ENCODE measurements at regions not wholly inside any gene's neighbourhood (a gene's known extent, or its start where the extent isn't known, plus 50 kb on each side); places are given as distances from the start of the nearest gene placed in this dataset.

DNA sequence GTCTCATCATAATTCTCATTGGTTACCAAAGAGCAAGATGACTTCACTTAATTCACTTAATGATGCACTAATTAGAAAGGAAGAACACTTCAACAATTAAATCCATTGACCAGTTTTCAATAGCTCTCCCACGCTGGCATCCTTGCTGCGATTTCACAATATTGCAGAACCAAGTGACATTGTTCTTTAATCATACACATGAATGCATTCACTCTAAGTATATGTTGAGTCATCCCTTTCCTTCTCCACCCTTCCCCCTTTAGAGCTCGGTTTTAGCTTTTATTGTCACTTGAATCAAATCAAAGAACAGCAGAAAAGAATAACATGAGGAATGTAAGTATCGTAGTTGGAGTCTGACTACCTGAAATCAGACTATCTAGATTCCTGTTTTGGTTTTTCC lies 233.6 kb upstream of the FMN2 start:
- TF ChIP-seq, protein P1, sequence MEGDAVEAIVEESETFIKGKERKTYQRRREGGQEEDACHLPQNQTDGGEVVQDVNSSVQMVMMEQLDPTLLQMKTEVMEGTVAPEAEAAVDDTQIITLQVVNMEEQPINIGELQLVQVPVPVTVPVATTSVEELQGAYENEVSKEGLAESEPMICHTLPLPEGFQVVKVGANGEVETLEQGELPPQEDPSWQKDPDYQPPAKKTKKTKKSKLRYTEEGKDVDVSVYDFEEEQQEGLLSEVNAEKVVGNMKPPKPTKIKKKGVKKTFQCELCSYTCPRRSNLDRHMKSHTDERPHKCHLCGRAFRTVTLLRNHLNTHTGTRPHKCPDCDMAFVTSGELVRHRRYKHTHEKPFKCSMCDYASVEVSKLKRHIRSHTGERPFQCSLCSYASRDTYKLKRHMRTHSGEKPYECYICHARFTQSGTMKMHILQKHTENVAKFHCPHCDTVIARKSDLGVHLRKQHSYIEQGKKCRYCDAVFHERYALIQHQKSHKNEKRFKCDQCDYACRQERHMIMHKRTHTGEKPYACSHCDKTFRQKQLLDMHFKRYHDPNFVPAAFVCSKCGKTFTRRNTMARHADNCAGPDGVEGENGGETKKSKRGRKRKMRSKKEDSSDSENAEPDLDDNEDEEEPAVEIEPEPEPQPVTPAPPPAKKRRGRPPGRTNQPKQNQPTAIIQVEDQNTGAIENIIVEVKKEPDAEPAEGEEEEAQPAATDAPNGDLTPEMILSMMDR (IDR thresholded peaks at IDR 0.05) = no peak
- no peak for TF ChIP-seq POLR2A (IDR thresholded peaks at IDR 0.05)

Measured in esophagus squamous epithelium (tissue), 4 donors.